Astrocyte (in vitro differentiated cells and primary cell): ENCODE measurements at regions not wholly inside any gene's neighbourhood (a gene's known extent, or its start where the extent isn't known, plus 50 kb on each side); places are given as distances from the start of the nearest gene placed in this dataset.
A peak's percentile ranks its signal among the peaks of the same experiment; 100 is the strongest.

Experiments
- DNase-seq: peaks from one replicate; pipeline ENCODE4 v3.0.0-alpha.2; 2010; ENCODE audit warnings: low read depth
- FAIRE-seq: peaks from 2 replicates; lab custom pipeline; 2011; peaks lifted over from hg19 to GRCh38; lab: Jason Lieb, UNC
- H2AFZ ChIP-seq: 2 replicates; pipeline ENCODE4 v1.6.0; 2012; ENCODE audit warnings: low read depth, low read length, inconsistent platforms
- H3K27ac ChIP-seq: 2 replicates; pipeline ENCODE4 v1.5.1; 2011; ENCODE audit warnings: low read depth, low read length, inconsistent platforms
- H3K27me3 ChIP-seq: 2 replicates; pipeline ENCODE4 v1.6.0; 2011; ENCODE audit warnings: low read length, inconsistent platforms; ENCODE audit not compliant: insufficient read depth
- H3K36me3 ChIP-seq: 2 replicates; pipeline ENCODE4 v1.5.1; 2011; ENCODE audit warnings: low read length, inconsistent platforms; ENCODE audit not compliant: insufficient read depth
- H3K4me1 ChIP-seq: 2 replicates; pipeline ENCODE4 v1.5.1; 2011; ENCODE audit warnings: low read length, inconsistent platforms; ENCODE audit not compliant: insufficient read depth
- H3K4me2 ChIP-seq: 2 replicates; pipeline ENCODE4 v1.6.0; 2012; ENCODE audit warnings: low read length, inconsistent platforms
- H3K4me3 ChIP-seq: 2 replicates; pipeline ENCODE4 v1.5.1; 2011; ENCODE audit warnings: low read depth, mild to moderate bottlenecking, low read length, inconsistent platforms; ENCODE audit not compliant: insufficient read depth
- H3K79me2 ChIP-seq: 2 replicates; pipeline ENCODE4 v1.6.0; 2012; ENCODE audit warnings: mild to moderate bottlenecking, low read length, inconsistent platforms; ENCODE audit not compliant: insufficient read depth
- H3K9ac ChIP-seq: 2 replicates; pipeline ENCODE4 v1.6.0; 2012; ENCODE audit warnings: mild to moderate bottlenecking, low read length, inconsistent platforms
- H3K9me3 ChIP-seq: 2 replicates; pipeline ENCODE4 v1.5.1; 2012; ENCODE audit warnings: low read depth, mild to moderate bottlenecking, low read length, inconsistent platforms; ENCODE audit not compliant: insufficient read depth
- H4K20me1 ChIP-seq: 2 replicates; pipeline ENCODE4 v1.6.0; 2012; ENCODE audit warnings: low read length, inconsistent platforms; ENCODE audit not compliant: insufficient read depth
- H3K27ac Mint-ChIP-seq: one replicate; pipeline ENCODE4 v1.8.0; 2021; ENCODE audit warnings: mild to moderate bottlenecking, mixed read lengths; ENCODE audit not compliant: unreplicated experiment
- H3K27me3 Mint-ChIP-seq: one replicate; pipeline ENCODE4 v1.8.0; 2021; ENCODE audit warnings: low read depth, mixed read lengths; ENCODE audit not compliant: unreplicated experiment
- H3K36me3 Mint-ChIP-seq: one replicate; pipeline ENCODE4 v1.8.0; 2021; ENCODE audit warnings: low read depth, mixed read lengths; ENCODE audit not compliant: unreplicated experiment
- H3K4me1 Mint-ChIP-seq: one replicate; pipeline ENCODE4 v1.8.0; 2021; ENCODE audit warnings: low read depth, mixed read lengths; ENCODE audit not compliant: unreplicated experiment
- H3K4me3 Mint-ChIP-seq: one replicate; pipeline ENCODE4 v1.8.0; 2021; ENCODE audit warnings: mild to moderate bottlenecking, moderate library complexity, mixed read lengths; ENCODE audit not compliant: unreplicated experiment
- H3K9me3 Mint-ChIP-seq: one replicate; pipeline ENCODE4 v1.8.0; 2021; ENCODE audit warnings: mild to moderate bottlenecking, mixed read lengths; ENCODE audit not compliant: unreplicated experiment
- EZH2 ChIP-seq: IDR thresholded peaks from 2 replicates; pipeline ENCODE4 v1.6.1; 2012; ENCODE audit warnings: mild to moderate bottlenecking, low read length, inconsistent platforms; ENCODE audit not compliant: insufficient read depth
- TF ChIP-seq, protein P1 (sequence below): IDR thresholded peaks from 2 replicates; pipeline ENCODE4 v1.5.1; 2011; ENCODE audit warnings: low read depth, mild to moderate bottlenecking, inconsistent platforms, low read length, moderate library complexity; ENCODE audit not compliant: insufficient read depth

DNA sequence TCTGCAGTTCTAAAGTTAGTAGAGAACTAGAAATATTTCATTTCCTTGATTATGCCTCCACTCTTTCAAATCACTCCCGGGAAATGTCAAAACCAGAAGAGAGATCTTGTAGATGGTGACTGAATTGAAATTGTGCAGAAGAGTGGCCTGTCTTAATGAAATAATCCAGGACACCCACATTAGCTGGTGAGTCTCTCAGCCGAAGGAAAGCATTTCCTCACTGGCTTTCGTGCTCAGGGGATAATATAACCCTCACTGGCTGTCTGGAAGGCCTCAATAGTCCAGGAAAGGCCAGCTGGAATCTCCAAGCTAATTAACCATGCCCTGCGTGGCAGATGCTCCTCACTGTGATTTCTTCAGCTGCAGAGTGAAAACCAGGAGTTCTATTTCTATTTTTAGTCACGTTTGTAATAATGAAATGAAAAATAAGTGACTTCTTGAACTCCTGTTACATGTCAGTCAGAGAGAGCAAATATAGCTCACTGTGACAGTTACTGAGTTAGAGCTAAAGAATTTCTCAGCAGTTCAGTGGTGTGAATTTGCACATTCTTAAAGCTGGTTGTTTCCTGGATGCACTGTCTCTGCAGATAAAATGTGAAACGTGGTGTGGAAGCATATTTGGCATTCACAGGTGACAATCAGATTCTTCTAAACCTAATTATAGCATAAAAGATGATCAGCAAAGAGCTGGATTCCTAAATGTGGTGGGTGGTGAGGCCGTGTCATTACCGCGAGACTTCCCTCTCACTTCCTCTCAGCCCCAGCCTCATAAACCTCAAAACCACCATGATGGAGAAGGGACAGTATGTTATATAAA is 211.7 kb downstream of the LMBRD1 start:
- Mint-ChIP-seq H3K9me3 (no peaks in the 10 kb centered on the region), H3K27ac (peak overlapping the region; percentile 82), H3K36me3 (no peaks in the 10 kb centered on the region), H3K4me1 (peaks cover 21% of the 10 kb centered on the region), H3K4me3 (peak overlapping the region; percentile 6), H3K27me3 (peaks cover 3% of the 10 kb centered on the region)
- no peak overlapping the region for H3K4me2 ChIP-seq
- H3K4me3 ChIP-seq = no peak overlapping the region
- H2AFZ ChIP-seq = no peak overlapping the region
- H3K4me1 ChIP-seq = no peaks in the 10 kb centered on the region
- DNase-seq = peak; percentile 14
- FAIRE-seq = no peak
- H3K27me3 ChIP-seq = no peaks in the 10 kb centered on the region
- no peaks in the 10 kb centered on the region for H3K79me2 ChIP-seq
- no peak overlapping the region for H3K9ac ChIP-seq
- no peaks in the 10 kb centered on the region for H3K36me3 ChIP-seq
- H3K9me3 ChIP-seq = no peaks in the 10 kb centered on the region
- H3K27ac ChIP-seq = peak overlapping the region; percentile 49
- H4K20me1 ChIP-seq = no peaks in the 10 kb centered on the region
- TF ChIP-seq EZH2 = no peak
- TF ChIP-seq, protein P1, sequence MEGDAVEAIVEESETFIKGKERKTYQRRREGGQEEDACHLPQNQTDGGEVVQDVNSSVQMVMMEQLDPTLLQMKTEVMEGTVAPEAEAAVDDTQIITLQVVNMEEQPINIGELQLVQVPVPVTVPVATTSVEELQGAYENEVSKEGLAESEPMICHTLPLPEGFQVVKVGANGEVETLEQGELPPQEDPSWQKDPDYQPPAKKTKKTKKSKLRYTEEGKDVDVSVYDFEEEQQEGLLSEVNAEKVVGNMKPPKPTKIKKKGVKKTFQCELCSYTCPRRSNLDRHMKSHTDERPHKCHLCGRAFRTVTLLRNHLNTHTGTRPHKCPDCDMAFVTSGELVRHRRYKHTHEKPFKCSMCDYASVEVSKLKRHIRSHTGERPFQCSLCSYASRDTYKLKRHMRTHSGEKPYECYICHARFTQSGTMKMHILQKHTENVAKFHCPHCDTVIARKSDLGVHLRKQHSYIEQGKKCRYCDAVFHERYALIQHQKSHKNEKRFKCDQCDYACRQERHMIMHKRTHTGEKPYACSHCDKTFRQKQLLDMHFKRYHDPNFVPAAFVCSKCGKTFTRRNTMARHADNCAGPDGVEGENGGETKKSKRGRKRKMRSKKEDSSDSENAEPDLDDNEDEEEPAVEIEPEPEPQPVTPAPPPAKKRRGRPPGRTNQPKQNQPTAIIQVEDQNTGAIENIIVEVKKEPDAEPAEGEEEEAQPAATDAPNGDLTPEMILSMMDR = no peak

DNA sequence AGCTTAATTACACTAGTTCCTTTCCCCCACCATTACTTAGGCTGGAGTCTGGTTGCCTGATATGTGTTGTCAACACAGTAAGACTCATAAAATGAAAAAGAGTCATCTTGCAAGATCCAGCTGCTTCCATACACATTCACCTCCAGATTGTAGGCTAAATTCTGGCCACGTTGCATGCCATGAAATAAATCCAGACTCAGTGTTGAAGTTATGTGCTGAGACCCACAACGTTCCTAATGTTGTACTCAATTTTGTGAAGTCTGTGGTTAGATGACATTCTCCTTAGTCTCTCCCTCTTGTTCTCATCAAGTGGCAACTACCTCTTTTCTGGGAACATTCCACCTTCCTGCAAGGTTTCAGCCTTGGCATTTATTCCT is 212.3 kb downstream of the LMBRD1 start:
- H3K36me3 ChIP-seq = no peaks in the 10 kb centered on the region
- Mint-ChIP-seq H3K27me3 (peaks cover 3% of the 10 kb centered on the region), H3K4me1 (peaks cover 21% of the 10 kb centered on the region), H3K36me3 (no peaks in the 10 kb centered on the region), H3K27ac (peak overlapping the region; percentile 82), H3K9me3 (no peaks in the 10 kb centered on the region), H3K4me3 (peak overlapping the region; percentile 5)
- no peak overlapping the region for H3K9ac ChIP-seq
- H3K27me3 ChIP-seq = no peaks in the 10 kb centered on the region
- FAIRE-seq (no peak), DNase-seq (peak; percentile 39)
- no peak overlapping the region for H3K4me2 ChIP-seq
- H3K9me3 ChIP-seq = no peaks in the 10 kb centered on the region
- H3K79me2 ChIP-seq = no peaks in the 10 kb centered on the region
- peak overlapping the region; percentile 49 for H3K27ac ChIP-seq
- TF ChIP-seq, protein P1 = no peak
- TF ChIP-seq EZH2 = no peak
- no peak overlapping the region for H3K4me3 ChIP-seq
- H4K20me1 ChIP-seq = no peaks in the 10 kb centered on the region
- H2AFZ ChIP-seq = no peak overlapping the region
- no peaks in the 10 kb centered on the region for H3K4me1 ChIP-seq

DNA sequence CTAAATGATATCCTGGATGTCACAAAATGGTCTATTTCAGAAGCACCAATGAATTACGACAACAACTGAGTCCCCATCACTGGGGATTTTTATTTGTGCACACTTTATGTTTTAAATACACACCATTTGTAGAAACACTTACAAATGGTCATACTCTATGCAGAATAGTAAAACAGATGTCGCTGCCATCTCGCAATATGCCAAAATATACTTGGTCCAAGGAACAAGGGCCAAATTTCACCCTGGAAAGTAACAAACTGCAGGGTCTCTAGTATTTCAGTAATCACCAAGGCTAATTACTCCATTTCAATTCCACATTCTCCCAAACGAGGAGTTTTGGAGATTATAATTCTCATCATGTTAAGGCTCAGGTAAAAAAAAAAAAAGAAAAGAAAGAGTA is 215.2 kb downstream of the LMBRD1 start:
- Histone ChIP-seq H3K27me3 (no peaks in the 10 kb centered on the region), H3K9ac (no peak overlapping the region), H4K20me1 (no peaks in the 10 kb centered on the region), H3K36me3 (no peaks in the 10 kb centered on the region), H3K4me3 (no peak overlapping the region), H3K4me1 (peaks cover 6% of the 10 kb centered on the region), H2AFZ (no peak overlapping the region), H3K27ac (no peak overlapping the region), H3K79me2 (no peaks in the 10 kb centered on the region), H3K9me3 (no peaks in the 10 kb centered on the region), H3K4me2 (no peak overlapping the region)
- H3K36me3 Mint-ChIP-seq = no peaks in the 10 kb centered on the region
- no peak overlapping the region for H3K4me3 Mint-ChIP-seq
- TF ChIP-seq EZH2 = no peak
- TF ChIP-seq, protein P1 = no peak
- DNase-seq (no peak), FAIRE-seq (no peak)
- peaks cover 21% of the 10 kb centered on the region for H3K4me1 Mint-ChIP-seq
- no peaks in the 10 kb centered on the region for H3K9me3 Mint-ChIP-seq
- no peak overlapping the region for H3K27ac Mint-ChIP-seq
- H3K27me3 Mint-ChIP-seq = no peaks in the 10 kb centered on the region
